Astrocyte of the spinal cord (primary cell): ENCODE measurements at regions not wholly inside any gene's neighbourhood (a gene's known extent, or its start where the extent isn't known, plus 50 kb on each side); places are given as distances from the start of the nearest gene placed in this dataset.

ENCODE experiments used
- DNase-seq: peaks from one replicate; pipeline ENCODE4 v3.0.0; 2011; ENCODE audit warnings: low read depth, low spot score
- H3K4me3 ChIP-seq: 2 replicates; pipeline ENCODE4 v1.5.1; 2011; ENCODE audit warnings: low read depth, mild to moderate bottlenecking, low read length, moderate library complexity
- in situ Hi-C: cut with HindIII; loops from 2 replicates; pipeline ENCODE4 v1.10.0; 2017; ENCODE audit warnings: low sequenced_read_pairs
- TF ChIP-seq, protein P1 (sequence below): IDR thresholded peaks from 2 replicates; pipeline ENCODE4 v1.5.1; 2012; ENCODE audit warnings: low read depth, mild to moderate bottlenecking, low read length, inconsistent platforms

DNA sequence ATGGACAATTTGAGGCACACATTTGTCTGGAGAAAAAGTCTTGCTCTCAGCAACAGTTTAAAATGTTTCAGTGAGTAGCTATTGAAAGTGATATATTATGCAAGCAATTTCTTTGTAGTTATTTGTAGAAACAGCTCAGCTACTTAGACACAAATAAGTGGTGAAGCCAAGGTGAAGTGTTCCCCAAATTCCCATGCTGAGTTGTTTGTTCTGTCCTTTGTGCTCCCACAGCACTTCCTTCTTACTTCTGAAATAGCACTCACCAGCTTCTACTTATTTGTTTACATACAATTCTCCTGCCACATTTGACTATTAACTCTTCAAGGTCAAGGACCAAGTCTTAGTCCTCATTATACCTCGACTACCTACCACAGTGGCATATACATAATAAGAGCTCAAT, 638.6 kb upstream of the LRRC4C start:
- no peak for DNase-seq
- in situ Hi-C loops: no loop called here
- TF ChIP-seq, protein P1, sequence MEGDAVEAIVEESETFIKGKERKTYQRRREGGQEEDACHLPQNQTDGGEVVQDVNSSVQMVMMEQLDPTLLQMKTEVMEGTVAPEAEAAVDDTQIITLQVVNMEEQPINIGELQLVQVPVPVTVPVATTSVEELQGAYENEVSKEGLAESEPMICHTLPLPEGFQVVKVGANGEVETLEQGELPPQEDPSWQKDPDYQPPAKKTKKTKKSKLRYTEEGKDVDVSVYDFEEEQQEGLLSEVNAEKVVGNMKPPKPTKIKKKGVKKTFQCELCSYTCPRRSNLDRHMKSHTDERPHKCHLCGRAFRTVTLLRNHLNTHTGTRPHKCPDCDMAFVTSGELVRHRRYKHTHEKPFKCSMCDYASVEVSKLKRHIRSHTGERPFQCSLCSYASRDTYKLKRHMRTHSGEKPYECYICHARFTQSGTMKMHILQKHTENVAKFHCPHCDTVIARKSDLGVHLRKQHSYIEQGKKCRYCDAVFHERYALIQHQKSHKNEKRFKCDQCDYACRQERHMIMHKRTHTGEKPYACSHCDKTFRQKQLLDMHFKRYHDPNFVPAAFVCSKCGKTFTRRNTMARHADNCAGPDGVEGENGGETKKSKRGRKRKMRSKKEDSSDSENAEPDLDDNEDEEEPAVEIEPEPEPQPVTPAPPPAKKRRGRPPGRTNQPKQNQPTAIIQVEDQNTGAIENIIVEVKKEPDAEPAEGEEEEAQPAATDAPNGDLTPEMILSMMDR: no peak
- no peak overlapping the region for H3K4me3 ChIP-seq

DNA sequence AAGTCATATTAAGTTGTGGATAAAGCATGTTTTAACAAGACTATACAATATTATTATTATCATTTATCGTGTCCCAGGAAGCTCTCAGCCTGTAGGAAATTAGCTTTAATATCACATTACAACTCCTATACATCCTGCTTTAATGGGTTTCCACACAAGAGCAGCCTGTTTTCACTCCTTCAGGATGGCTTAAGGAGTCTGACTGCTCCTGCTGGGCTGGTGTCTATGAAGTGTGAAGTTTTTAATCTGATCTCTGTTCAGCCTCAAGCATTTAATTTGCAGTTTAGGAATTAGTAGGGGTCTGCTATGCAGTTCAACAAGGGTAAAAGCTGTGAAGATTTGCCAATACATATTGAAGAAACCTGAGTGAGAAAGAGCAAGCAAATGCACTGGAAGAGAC, 653.4 kb upstream of the LRRC4C start:
- TF ChIP-seq, protein P1: no peak
- H3K4me3 ChIP-seq: no peak overlapping the region
- no peak for DNase-seq
- in situ Hi-C loops: no loop called here

DNA sequence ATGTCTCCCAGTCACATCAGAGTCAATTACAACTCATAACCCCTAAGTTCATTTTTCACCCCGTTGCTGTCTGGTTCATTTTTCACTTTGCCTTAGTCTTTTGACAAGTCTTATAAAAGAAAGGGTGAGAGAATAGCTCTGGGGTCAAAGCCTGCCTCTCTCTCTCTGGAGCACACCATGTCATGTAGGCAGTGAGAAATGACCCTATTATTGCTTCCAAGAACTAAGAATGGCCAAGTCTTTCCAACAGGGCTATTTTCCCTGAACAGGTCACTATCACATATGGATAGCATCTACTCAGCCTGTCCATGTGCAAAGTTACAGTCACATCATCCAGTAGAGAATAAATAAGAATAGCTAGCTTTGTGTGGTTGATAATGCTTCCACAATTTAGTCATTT, 655.5 kb upstream of the LRRC4C start:
- TF ChIP-seq, protein P1: no peak
- in situ Hi-C loops: no loop called here
- DNase-seq: no peak
- no peak overlapping the region for H3K4me3 ChIP-seq

DNA sequence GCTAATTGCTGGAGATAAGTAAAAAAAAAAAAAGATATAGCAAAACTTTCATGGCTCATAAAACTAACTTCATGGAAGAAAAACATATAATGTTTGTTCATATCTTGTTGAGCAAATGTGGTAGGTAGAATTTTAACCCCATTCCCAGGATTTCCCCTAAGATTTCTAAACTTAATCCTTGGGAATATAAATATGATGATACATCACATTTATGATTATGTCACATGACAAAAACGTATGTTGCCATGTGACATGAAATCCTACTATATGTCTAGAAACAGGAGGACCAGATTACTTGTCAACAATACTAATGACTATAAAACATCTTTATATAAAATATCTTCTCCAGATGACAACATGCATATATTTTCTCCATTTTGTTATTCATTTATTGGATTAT, 679.0 kb upstream of the LRRC4C start:
- in situ Hi-C loops: no loop called here
- TF ChIP-seq, protein P1: no peak
- no peak overlapping the region for H3K4me3 ChIP-seq
- no peak for DNase-seq

DNA sequence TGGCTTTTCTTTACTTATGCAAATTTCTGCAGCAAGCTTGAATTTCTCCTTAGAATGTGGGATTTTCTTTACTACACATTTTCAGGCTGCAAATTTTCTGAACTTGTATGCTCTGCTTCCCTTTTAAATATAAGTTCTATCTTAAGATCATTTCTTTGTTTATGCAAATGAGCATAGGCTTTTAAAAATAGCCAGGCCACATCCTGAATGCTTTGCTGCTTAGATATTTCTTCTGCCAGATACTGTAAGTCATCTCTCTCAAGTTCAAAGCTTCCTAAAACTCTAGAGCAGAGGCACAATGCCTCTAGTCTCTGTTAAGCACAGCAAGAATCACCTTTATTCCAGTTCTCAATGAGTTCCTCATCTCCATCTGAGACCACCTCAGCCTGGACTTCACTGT, 685.9 kb upstream of the LRRC4C start:
- in situ Hi-C loops: no loop called here
- TF ChIP-seq, protein P1: no peak
- no peak overlapping the region for H3K4me3 ChIP-seq
- no peak for DNase-seq

DNA sequence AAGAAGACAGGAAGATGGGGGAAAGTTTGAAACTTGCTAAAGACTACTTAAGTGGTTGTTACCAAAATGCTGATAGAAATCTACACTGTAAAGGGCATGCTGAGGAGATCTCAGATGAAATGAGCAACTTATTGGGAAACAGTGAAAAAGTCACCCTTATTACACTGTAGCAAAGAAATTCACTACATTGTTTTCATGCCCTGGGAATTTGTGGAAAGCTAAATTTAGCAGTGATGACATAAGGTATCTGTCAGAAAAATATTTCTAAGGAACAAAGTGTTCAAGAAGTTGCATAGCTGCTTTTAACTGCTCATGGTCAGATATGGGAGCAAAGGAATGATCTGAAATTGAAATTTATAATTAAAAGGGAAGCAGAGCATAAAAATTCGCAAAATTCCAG, 702.4 kb upstream of the LRRC4C start:
- TF ChIP-seq, protein P1: no peak
- DNase-seq: peak; percentile 24
- no peak overlapping the region for H3K4me3 ChIP-seq
- in situ Hi-C loops: no loop called here

DNA sequence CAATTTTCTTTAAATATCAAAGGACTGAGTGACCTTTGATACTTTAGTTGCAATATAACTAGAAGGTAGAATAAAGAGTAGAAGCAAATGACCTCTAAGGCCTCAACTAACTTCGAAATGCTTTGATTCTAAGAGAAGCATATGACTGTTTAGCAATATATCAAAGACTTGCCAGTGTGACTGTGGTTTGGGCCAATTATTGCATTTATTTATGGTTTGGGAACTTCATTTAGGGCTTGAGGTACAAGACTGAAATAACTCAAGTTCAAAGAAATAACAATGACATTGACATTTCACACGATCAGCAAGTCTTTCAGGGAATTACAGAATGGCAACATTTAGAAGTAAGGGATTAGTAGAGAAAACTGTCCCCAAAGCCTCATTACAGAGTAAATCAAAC, 709.7 kb upstream of the LRRC4C start:
- no peak for DNase-seq
- no peak overlapping the region for H3K4me3 ChIP-seq
- in situ Hi-C loops: no loop called here
- TF ChIP-seq, protein P1: no peak
